HFFc6 (cell line): ENCODE measurements at regions not wholly inside any gene's neighbourhood (a gene's known extent, or its start where the extent isn't known, plus 50 kb on each side); places are given as distances from the start of the nearest gene placed in this dataset.
A peak's percentile ranks its signal among the peaks of the same experiment; 100 is the strongest.

Experiments
- DNase-seq: peaks from one replicate; pipeline ENCODE4 v3.0.0-alpha.2; 2018
- H3K27ac Mint-ChIP-seq: 2 replicates; pipeline ENCODE4 v1.8.0; 2020; ENCODE audit warnings: mild to moderate bottlenecking, mixed read lengths
- H3K27me3 Mint-ChIP-seq: 2 replicates; pipeline ENCODE4 v1.8.0; 2021; ENCODE audit warnings: mild to moderate bottlenecking, moderate library complexity, mixed read lengths; ENCODE audit not compliant: insufficient read depth
- H3K36me3 Mint-ChIP-seq: 2 replicates; pipeline ENCODE4 v1.8.0; 2021; ENCODE audit warnings: low read depth, mixed read lengths
- H3K4me1 Mint-ChIP-seq: 2 replicates; pipeline ENCODE4 v1.8.0; 2020; ENCODE audit warnings: low read depth, mixed read lengths
- H3K4me3 Mint-ChIP-seq: 2 replicates; pipeline ENCODE4 v1.8.0; 2020; ENCODE audit warnings: mild to moderate bottlenecking, moderate library complexity, mixed read lengths
- H3K9me3 Mint-ChIP-seq: 2 replicates; pipeline ENCODE4 v1.8.0; 2020; ENCODE audit warnings: mild to moderate bottlenecking, mixed read lengths
- TF ChIP-seq, protein P1 (sequence below): fragments of 200-600 bp; sonication (generic); IDR thresholded peaks from 2 replicates; pipeline ENCODE4 v1.5.0; 2021; ENCODE audit warnings: antibody characterized with exemption, mild to moderate bottlenecking

DNA sequence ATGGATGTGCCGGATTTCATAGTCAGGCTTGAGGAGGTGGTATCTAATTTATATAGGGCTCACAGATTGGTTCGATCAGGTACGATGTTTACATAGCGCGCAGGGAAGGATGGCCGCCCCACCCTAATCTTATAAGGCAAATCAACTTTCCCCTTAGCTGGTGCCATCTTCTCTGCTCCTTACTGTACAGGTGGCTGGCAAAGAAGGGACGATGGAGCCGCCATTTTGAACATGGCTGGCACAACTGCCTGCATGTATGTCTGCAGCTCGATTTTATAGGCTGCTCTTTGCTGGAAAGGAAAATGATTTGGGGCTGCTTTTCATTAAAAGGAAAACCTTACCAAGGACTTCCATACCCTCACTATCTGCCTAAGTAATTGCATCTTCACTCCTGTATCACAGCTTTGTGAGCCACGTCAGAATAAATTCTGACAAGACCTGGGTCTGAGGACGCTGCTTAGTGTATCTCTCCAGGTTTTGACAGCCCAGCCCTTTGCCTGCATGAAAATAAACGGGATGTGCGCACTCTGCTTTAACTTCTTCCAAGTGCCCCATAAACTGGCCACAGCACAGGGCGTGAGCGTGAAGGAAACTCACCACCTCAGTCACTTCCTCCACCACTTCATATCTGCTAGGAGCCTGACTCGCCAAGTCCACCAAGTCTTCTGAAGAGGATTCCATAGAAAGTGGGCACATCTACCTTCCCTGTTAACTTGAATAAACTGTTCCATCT lies 109.4 kb upstream of the ARMC2 start:
- H3K36me3 Mint-ChIP-seq: no peaks in the 10 kb centered on the region
- peaks cover 44% of the 10 kb centered on the region for H3K4me1 Mint-ChIP-seq
- H3K27me3 Mint-ChIP-seq: peaks cover 2% of the 10 kb centered on the region; the same call in 1 of the 2 replicates
- DNase-seq: no peak
- peak overlapping the region; percentile 90 for H3K27ac Mint-ChIP-seq
- TF ChIP-seq, protein P1, sequence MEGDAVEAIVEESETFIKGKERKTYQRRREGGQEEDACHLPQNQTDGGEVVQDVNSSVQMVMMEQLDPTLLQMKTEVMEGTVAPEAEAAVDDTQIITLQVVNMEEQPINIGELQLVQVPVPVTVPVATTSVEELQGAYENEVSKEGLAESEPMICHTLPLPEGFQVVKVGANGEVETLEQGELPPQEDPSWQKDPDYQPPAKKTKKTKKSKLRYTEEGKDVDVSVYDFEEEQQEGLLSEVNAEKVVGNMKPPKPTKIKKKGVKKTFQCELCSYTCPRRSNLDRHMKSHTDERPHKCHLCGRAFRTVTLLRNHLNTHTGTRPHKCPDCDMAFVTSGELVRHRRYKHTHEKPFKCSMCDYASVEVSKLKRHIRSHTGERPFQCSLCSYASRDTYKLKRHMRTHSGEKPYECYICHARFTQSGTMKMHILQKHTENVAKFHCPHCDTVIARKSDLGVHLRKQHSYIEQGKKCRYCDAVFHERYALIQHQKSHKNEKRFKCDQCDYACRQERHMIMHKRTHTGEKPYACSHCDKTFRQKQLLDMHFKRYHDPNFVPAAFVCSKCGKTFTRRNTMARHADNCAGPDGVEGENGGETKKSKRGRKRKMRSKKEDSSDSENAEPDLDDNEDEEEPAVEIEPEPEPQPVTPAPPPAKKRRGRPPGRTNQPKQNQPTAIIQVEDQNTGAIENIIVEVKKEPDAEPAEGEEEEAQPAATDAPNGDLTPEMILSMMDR: no peak
- no peaks in the 10 kb centered on the region for H3K9me3 Mint-ChIP-seq
- H3K4me3 Mint-ChIP-seq: peak overlapping the region; percentile 76; the same call in 1 of the 2 replicates

DNA sequence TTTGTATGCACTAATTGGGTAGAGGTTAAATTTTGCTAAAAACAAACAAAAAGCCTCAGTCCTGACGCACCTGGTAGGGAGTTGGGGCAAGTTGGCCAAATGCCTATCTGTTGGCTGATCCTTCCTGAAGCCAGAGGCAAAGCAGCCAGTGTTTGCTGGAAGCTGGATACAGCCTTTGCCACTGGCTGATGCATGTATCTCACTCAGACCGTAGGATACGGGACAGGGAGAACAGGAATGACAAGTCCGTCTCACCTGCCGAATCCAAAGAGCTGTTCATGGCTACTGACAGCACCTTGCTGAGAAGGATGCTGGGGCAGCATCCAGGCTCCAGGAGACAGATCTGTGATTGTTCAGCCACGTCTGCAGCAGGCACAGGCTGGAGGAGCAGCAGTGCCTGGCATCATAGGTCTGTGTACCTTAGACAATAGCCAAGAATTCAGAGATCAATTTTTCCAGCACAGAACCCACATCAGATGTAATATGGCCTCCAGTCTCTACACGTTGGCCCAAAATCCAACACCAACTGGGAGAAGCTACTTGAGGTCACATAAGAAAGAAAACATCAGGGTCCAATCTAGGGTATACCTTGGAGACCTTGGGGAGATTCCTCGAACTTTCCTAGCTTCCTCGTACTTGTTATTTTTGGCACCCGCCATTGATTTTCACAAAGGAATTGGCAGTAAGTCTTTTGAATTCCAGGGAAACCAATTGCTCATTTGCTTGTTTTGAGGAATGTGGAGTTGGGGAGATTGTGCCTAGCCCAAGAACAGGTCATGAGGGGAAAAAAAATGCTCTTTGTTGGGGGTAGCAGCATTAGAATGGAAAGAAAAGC lies 108.5 kb upstream of the ARMC2 start:
- DNase-seq: no peak

DNA sequence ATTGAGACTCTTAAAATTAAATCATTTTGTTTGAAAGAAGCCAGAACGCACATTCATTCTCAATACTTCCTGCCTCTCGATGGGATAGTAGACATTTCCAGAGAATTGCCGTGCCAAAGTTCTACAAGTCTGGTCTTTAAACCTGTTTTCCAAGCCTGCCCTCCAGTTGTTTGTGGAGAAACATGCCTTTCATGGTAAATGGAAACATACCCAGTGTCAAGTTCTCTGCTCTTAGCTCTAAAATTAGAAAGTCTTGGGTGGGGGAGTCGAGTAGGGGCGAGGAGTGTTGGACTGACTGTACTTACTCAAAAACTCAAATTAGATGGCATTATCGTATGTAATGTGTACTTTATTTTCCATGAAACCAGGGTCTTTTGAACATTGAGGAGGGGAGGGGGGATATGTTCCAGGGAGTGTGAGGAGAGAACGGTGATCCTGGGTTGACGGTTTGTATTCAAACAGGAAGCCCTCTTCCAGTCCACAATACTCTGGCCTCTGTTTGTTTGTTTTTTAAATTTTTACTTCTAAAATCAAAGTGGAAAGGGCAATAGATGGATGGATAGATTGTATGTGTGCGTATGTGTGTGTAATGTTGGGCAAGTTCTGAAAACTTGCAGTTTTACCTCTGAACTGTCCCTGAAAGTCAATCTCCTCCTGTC lies 106.8 kb upstream of the ARMC2 start:
- Mint-ChIP-seq H3K36me3 (no peaks in the 10 kb centered on the region), H3K4me3 (no peak overlapping the region), H3K4me1 (peaks cover 28% of the 10 kb centered on the region)

More for the DNA sequence above, 108.5 kb upstream of the ARMC2 start:
- TF ChIP-seq, protein P1: no peak
- Mint-ChIP-seq H3K9me3 (no peaks in the 10 kb centered on the region), H3K27ac (no peak overlapping the region), H3K36me3 (no peaks in the 10 kb centered on the region), H3K4me3 (no peak overlapping the region), H3K4me1 (peaks cover 44% of the 10 kb centered on the region), H3K27me3 (peaks cover 2% of the 10 kb centered on the region; the same call in 1 of the 2 replicates)

DNA sequence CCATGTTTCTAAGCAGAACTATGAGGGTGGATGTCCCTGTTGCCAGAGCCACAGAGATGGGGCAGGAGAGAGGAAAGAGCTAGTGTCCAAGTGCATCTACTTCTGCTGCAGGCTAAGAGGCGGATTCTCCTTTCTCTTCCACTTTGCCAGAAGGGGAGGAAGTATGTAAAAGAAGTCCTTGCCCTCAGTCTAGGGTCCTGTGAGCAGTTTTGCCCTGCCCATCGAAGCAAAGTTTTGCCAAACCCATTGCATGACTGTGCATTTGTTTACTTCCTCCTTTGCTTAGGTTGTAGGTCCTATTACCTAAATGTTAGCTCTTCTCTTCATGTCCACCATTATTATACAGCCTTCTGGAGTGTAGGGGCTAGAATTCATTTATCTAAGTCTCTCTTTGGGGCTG lies 106.2 kb upstream of the ARMC2 start:
- Mint-ChIP-seq H3K27me3 (peaks cover 2% of the 10 kb centered on the region; the same call in 1 of the 2 replicates), H3K4me1 (peaks cover 28% of the 10 kb centered on the region), H3K9me3 (no peaks in the 10 kb centered on the region), H3K4me3 (no peak overlapping the region), H3K36me3 (no peaks in the 10 kb centered on the region), H3K27ac (no peak overlapping the region)
- DNase-seq: no peak
- TF ChIP-seq, protein P1: no peak

More for the DNA sequence above, 106.8 kb upstream of the ARMC2 start:
- Mint-ChIP-seq H3K9me3 (no peaks in the 10 kb centered on the region), H3K27ac (no peak overlapping the region), H3K27me3 (peaks cover 4% of the 10 kb centered on the region; the same call in 1 of the 2 replicates)
- DNase-seq: no peak
- TF ChIP-seq, protein P1: no peak

DNA sequence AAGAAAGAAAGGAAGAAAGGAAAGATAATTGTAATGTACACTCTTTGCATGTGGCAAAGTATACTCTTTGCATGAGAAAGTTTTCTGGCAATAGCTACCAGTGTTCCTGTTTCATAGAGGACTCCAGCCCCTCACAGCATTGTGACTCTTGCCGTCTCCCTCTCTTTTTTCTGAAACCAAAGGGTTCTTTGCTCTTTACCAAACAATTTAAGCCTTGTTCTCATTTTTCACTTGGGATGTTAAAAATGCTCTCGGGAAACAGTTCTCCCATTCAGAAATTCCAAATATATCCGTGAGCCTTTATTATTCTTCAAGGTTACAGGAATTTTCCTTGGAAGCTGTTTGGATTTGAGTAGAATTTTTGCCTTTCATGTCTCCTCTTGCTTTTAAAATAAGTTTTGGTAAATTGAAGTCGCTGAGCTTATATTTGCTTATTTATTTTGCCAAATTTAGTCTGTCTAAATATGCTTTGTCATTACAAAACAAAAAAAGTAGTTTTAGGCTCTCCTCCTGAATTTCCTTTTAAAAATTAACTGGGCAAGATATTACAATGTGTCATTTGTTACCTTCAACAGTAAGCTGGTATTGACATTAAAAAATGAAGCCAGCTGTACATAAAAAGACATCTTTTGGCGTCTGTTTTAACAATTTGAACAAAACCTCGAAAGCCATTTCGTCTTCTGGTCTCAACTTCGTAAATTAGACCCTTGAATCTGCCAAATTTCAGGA lies 103.8 kb upstream of the ARMC2 start:
- H3K27ac Mint-ChIP-seq: no peak overlapping the region

More for the DNA sequence above, 103.8 kb upstream of the ARMC2 start:
- no peak for DNase-seq
- no peak overlapping the region for H3K4me3 Mint-ChIP-seq
- H3K36me3 Mint-ChIP-seq: no peaks in the 10 kb centered on the region
- no peaks in the 10 kb centered on the region for H3K9me3 Mint-ChIP-seq
- peaks cover 2% of the 10 kb centered on the region; the same call in 1 of the 2 replicates for H3K27me3 Mint-ChIP-seq
- H3K4me1 Mint-ChIP-seq: peaks cover 25% of the 10 kb centered on the region
- TF ChIP-seq, protein P1: no peak
